ENCODE measurements at regions not wholly inside any gene's neighbourhood (a gene's known extent, or its start where the extent isn't known, plus 50 kb on each side); places are given as distances from the start of the nearest gene placed in this dataset.

- DNase-seq: no peak
Observed at GRCh38 chr14:104433401-104434213, 146.0 kb upstream of the C14orf180 start.

- no peak for DNase-seq
Observed at GRCh38 chr14:104434214-104435076, 145.1 kb upstream of the C14orf180 start.

GRCh38 chr14:104435147-104436046, 144.2 kb upstream of the C14orf180 start:
- no peak for DNase-seq

- no peak for DNase-seq
Observed at GRCh38 chr14:104436047-104436591, 143.4 kb upstream of the C14orf180 start.

GRCh38 chr14:104436741-104437701, 142.5 kb upstream of the C14orf180 start:
- no peak for DNase-seq

- no peak for DNase-seq
Observed at GRCh38 chr14:104437703-104438102, 141.9 kb upstream of the C14orf180 start.

GRCh38 chr14:104438166-104438887, 141.2 kb upstream of the C14orf180 start:
- DNase-seq: no peak

GRCh38 chr14:104439625-104440024, 139.9 kb upstream of the C14orf180 start:
- DNase-seq: no peak

- DNase-seq: no peak
Observed at GRCh38 chr14:104440297-104440956, 139.1 kb upstream of the C14orf180 start.

- no peak for DNase-seq
Observed at GRCh38 chr14:104441275-104442106, 138.1 kb upstream of the C14orf180 start.

GRCh38 chr14:104442107-104442551, 137.4 kb upstream of the C14orf180 start:
- no peak for DNase-seq

GRCh38 chr14:104442631-104443390, 136.8 kb upstream of the C14orf180 start:
- DNase-seq: no peak

- no peak for DNase-seq
Observed at GRCh38 chr14:104443391-104444158, 136.0 kb upstream of the C14orf180 start.

- no peak for DNase-seq
Observed at GRCh38 chr14:104444159-104445030, 135.2 kb upstream of the C14orf180 start.

GRCh38 chr14:104445086-104445485, 134.5 kb upstream of the C14orf180 start:
- DNase-seq: no peak

GRCh38 chr14:104445832-104446381, 133.7 kb upstream of the C14orf180 start:
- DNase-seq: no peak

Data from activated CD4-positive, alpha-beta T cell treated with anti-CD3 and anti-CD28 coated beads, Interleukin-2, amount 50 U/mL, for 4 hours (primary cell).